Muscle of leg (tissue), 3 donors: ENCODE measurements at regions not wholly inside any gene's neighbourhood (a gene's known extent, or its start where the extent isn't known, plus 50 kb on each side); places are given as distances from the start of the nearest gene placed in this dataset.

Experiments
- DNase-seq: peaks from one replicate; pipeline ENCODE4 v3.0.0; 2013
- H3K27ac ChIP-seq: one replicate; pipeline ENCODE4 v1.5.1; 2013; ENCODE audit warnings: mild to moderate bottlenecking, low read length, control low read depth
- H3K27me3 ChIP-seq: one replicate; pipeline ENCODE4 v1.6.1; 2013; ENCODE audit warnings: low read length; ENCODE audit not compliant: control insufficient read depth, insufficient read depth
- H3K36me3 ChIP-seq: one replicate; pipeline ENCODE4 v1.6.1; 2013; ENCODE audit warnings: low read length; ENCODE audit not compliant: control insufficient read depth, insufficient read depth
- H3K4me1 ChIP-seq: one replicate; pipeline ENCODE4 v1.6.1; 2013; ENCODE audit warnings: low read length; ENCODE audit not compliant: control insufficient read depth, insufficient read depth
- H3K4me3 ChIP-seq: one replicate; pipeline ENCODE4 v1.5.1; 2013; ENCODE audit warnings: low read length, control low read depth
- H3K9me3 ChIP-seq: replicated peaks from 2 replicates; pipeline ENCODE4 v1.6.1; 2013; ENCODE audit warnings: low read depth, low read length; ENCODE audit not compliant: control insufficient read depth
- WGBS: methylation state at CpG from one replicate; pipeline ENCODE4 v1.1.5; 2013; ENCODE audit warnings: missing lambda C conversion rate; ENCODE audit not compliant: insufficient coverage; 5-methylcytosine and 5-hydroxymethylcytosine counted together

DNA sequence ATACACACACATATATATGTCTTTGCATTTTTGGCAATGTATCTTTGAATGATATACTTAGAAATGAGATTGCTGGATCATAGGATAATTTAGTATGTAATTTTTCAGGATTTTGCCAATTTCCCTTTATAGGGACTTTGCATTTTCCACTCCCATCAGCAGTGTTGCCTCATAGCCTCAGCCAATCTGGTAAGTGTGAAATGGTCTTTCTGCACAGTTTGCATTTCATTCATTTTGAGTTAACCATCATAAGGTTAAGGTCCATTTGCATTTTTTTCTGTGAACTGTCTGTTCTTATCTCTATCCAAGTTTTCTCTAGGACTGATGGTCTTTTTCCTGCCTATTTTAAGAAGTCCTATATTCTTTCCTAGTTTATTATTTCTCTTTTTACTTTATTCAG, 474.8 kb downstream of the ZNF674 start:
- no peak overlapping the region for H3K27ac ChIP-seq
- no peaks in the 10 kb centered on the region for H3K27me3 ChIP-seq
- H3K4me3 ChIP-seq = no peak overlapping the region
- peaks cover 3% of the 10 kb centered on the region for H3K9me3 ChIP-seq
- H3K36me3 ChIP-seq = no peaks in the 10 kb centered on the region
- DNase-seq = no peak
- H3K4me1 ChIP-seq = no peaks in the 10 kb centered on the region

DNA sequence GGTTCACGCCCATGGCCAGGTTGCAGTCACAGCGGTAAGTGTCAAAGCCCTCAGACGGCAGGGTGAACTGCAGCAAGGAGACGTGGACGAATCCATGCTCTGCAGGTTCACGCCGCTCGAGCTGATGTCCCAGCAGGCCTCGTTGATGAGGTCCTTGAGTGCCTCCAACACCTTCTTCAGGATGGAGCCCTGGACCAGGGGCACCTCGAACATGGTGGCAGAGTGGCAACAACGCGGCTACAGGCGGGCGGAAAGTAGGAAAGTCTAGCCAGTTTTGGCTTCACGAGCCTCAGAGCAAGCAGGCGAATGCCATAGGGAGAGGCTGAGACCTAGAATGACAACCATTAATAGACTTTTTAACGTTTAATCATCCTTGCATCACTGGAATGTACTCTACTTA, 485.9 kb downstream of the ZNF674 start:
- H3K9me3 ChIP-seq = no peaks in the 10 kb centered on the region
- no peaks in the 10 kb centered on the region for H3K36me3 ChIP-seq
- WGBS = 88% methylated on average over 14 of the region's 17 CpGs
- no peak overlapping the region for H3K4me3 ChIP-seq
- H3K27me3 ChIP-seq = peaks cover 2% of the 10 kb centered on the region
- no peak overlapping the region for H3K27ac ChIP-seq
- DNase-seq = no peak
- no peaks in the 10 kb centered on the region for H3K4me1 ChIP-seq

DNA sequence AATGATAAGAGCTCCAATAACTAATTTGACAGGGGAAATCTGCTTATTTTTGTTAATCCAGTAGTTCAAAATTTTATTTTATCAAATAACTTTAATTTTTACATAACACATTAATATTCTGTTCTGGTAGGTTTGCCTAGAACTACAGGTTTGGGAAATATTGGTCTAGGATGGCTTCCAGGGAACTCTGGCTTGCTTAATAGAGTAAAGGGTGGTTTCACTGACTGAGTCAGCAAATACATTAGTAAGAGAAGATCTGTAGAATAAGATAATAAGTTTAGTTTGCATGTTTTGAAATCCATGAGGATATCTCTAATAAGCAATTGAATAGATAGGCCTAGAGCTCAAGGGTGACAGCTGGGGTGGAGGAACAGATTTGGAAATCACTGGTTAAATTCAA, 500.7 kb downstream of the ZNF674 start:
- Histone ChIP-seq H3K27ac (no peak overlapping the region), H3K9me3 (peaks cover 2% of the 10 kb centered on the region), H3K4me3 (no peak overlapping the region), H3K27me3 (no peaks in the 10 kb centered on the region), H3K4me1 (no peaks in the 10 kb centered on the region), H3K36me3 (no peaks in the 10 kb centered on the region)
- DNase-seq = no peak

DNA sequence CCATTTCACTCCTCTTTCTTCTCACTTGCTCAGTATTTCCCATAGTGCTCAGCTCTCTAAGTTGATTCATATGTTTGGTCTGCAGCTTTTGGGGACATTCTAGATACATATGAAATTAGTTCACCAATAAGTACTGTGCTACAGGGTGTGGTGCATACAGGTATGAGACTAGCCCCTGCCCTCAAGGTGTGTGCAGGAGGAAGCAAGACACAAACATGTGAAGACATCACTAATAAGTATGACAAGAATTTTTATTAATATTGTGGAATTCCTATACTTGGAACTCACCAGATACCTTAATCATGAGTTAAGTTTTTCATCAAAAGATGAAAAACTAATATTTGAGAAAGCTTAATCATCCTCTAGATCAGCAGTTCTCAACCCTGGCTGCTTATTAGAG, 505.2 kb downstream of the ZNF674 start:
- no peak for DNase-seq
- H3K4me1 ChIP-seq = no peaks in the 10 kb centered on the region
- H3K27ac ChIP-seq = no peak overlapping the region
- peaks cover 2% of the 10 kb centered on the region for H3K9me3 ChIP-seq
- H3K36me3 ChIP-seq = no peaks in the 10 kb centered on the region
- no peaks in the 10 kb centered on the region for H3K27me3 ChIP-seq
- H3K4me3 ChIP-seq = no peak overlapping the region

DNA sequence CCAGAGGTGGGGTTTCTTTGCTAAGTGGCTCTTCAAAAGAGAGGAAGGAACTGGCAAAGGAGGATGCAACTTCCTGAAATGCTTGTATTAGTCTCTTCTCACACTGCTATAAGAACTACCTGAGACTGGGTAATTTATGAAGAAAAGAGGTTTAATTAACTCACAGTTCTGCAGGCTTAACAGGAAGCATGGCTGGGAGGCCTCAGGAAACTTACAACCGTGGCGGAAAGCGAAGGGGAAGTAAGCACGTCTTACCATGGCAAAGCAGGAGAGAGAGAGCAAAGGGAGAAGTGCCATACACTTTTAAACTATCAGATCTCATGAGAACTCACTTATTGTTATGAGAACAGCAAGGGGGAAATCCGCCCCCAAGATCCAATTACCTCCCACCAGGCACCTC, 505.7 kb downstream of the ZNF674 start:
- H3K9me3 ChIP-seq = peaks cover 2% of the 10 kb centered on the region
- no peak overlapping the region for H3K4me3 ChIP-seq
- no peaks in the 10 kb centered on the region for H3K27me3 ChIP-seq
- no peak for DNase-seq
- no peaks in the 10 kb centered on the region for H3K4me1 ChIP-seq
- no peaks in the 10 kb centered on the region for H3K36me3 ChIP-seq
- 20% methylated on average over 1 of the region's 5 CpGs for WGBS
- no peak overlapping the region for H3K27ac ChIP-seq

DNA sequence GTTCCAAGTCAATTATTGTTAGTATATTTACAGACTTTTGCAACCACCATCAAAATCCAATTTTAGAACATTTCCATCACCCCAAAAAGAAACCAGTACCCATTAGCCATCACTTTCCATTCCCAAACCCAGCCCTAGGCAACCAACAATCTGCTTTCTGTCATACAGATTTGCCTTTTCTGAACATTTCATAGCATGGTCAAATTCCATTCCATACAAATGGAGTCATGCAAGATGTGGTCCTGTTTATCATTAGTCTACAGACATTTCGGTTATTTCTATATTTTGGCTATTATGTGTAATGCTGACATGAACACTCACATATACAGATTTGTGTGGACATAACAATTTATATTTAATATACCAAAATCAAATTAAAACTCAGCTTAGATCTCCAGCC, 508.7 kb downstream of the ZNF674 start:
- H3K4me3 ChIP-seq = no peak overlapping the region
- no peak for DNase-seq
- no CpG with 5 or more reads among the region's 1 CpG for WGBS

DNA sequence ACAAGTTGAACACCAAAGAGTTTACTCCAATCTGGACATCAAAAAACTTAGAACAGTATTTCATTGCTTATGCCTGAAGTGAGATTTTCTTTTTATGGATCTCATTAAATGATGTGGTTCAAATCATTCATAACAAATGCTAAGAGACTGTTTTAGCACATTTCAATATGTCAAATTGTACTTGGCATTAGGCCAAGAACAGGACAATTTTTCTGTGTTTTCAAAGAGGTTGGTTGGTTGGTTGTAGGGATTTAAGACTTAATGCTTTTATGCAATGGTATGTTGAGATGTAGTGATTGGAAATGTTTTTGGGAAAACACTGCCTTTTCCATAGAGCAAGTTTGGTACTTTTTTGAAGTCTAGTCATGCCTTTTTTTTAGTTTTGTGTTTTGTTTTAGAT, 510.4 kb downstream of the ZNF674 start:
- Histone ChIP-seq H3K4me3 (no peak overlapping the region), H3K4me1 (no peaks in the 10 kb centered on the region), H3K27me3 (peaks cover 3% of the 10 kb centered on the region), H3K27ac (no peak overlapping the region), H3K9me3 (no peaks in the 10 kb centered on the region), H3K36me3 (no peaks in the 10 kb centered on the region)
- no peak for DNase-seq

More for the DNA sequence above, 508.7 kb downstream of the ZNF674 start:
- H3K9me3 ChIP-seq = peaks cover 2% of the 10 kb centered on the region
- H3K27me3 ChIP-seq = peaks cover 3% of the 10 kb centered on the region
- H3K4me1 ChIP-seq = no peaks in the 10 kb centered on the region
- no peaks in the 10 kb centered on the region for H3K36me3 ChIP-seq
- H3K27ac ChIP-seq = no peak overlapping the region

DNA sequence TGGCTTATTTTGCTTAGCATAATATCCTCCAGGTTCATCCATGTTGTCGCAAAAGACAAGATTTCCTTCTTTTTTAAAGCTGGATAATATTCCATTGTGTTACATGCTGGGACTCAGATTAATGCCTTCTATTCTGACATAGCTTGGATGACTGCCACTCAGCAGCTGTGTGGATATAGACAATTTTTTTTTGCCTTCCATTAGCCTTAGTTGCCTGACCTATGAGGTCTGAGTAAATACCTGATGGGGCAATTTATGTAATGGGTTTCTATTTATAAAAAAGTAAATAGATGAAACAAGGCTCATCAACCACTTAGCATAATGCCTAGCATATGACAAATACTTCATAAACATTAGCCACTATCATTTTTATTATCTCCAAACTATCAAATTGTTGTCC, 515.4 kb downstream of the ZNF674 start:
- no CpG with 5 or more reads among the region's 1 CpG for WGBS
- no peak overlapping the region for H3K4me3 ChIP-seq
- no peaks in the 10 kb centered on the region for H3K9me3 ChIP-seq
- H3K27ac ChIP-seq = no peak overlapping the region
- DNase-seq = no peak
- H3K27me3 ChIP-seq = peaks cover 3% of the 10 kb centered on the region
- H3K4me1 ChIP-seq = no peaks in the 10 kb centered on the region
- H3K36me3 ChIP-seq = no peaks in the 10 kb centered on the region

DNA sequence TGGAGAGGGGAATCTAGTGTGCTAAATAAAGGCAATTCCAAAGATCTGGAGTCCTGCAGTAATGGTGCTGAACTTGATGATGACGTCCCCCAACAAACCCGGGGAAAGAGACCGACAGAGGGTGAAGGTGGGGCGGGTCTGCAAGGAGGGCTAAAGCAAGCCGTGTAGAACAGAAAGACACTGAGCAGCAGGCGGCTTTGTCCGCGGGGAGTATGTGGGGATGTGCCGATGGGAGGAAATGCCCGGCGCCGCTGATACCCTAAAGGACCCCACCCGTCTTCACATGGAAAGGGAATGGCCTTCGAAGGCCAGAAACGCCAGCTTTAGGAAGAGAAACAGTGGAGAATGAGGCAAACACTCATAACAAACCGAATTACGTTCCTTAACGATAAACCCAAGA, 528.9 kb downstream of the ZNF674 start:
- H3K4me1 ChIP-seq = no peaks in the 10 kb centered on the region
- H3K27ac ChIP-seq = no peak overlapping the region
- no peak overlapping the region for H3K4me3 ChIP-seq
- H3K27me3 ChIP-seq = peaks cover 9% of the 10 kb centered on the region
- H3K9me3 ChIP-seq = no peaks in the 10 kb centered on the region
- 70% methylated on average over 14 of the region's 18 CpGs for WGBS
- no peak for DNase-seq
- H3K36me3 ChIP-seq = no peaks in the 10 kb centered on the region

DNA sequence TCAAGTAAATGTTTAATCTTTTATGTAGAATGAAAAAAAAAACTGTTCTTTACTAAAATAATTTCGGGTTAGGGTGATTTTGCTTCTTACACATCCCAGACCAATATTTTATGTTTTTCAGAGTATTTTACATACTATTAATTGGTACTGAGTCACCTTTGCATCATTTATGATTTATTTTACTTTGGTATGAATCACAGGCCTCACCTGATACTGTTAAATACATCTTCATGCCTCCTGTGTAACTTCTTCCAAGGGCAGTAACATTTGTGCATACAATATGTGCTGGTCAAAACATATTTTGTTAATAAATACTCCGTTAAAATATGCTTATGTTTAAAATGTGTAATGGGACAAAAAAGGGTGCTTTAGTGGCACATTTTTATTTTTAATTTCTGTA, 529.6 kb downstream of the ZNF674 start:
- Histone ChIP-seq H3K4me3 (no peak overlapping the region), H3K9me3 (no peaks in the 10 kb centered on the region), H3K36me3 (no peaks in the 10 kb centered on the region), H3K27me3 (peaks cover 9% of the 10 kb centered on the region), H3K27ac (no peak overlapping the region), H3K4me1 (no peaks in the 10 kb centered on the region)
- DNase-seq = no peak
- no CpG with 5 or more reads among the region's 2 CpGs for WGBS

DNA sequence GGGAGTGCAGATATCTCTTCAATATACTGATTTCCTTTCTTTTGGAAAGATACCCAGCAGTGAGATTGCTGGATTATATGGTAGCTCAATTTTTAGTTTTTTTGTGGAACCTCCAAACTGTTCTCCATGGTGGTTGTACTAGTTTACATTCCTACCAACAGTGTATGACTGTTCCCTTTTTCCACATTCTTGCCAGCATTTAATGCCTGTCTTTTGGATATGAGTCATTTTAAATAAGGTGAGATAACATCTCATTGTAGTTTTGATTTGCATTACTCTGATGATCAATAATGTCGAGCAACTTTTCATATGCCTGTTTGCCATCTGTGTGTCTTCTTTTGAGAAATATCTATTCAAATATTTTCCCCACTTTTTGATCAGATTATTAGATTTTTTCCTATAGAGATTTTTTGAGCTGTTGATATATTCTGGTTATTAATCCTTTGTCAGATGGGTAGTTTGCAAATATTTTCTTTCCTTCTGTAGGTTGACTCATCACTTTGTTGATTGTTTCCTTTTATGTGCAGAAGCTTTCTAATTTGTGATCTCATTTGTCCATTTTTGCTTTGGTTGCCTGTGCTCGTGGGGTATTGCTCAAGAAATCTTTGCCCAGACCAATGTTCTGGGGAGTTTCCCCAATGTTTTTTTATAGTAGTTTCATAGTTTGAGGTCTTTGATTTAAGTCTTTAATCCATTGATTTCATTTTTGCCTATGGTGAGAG, 552.7 kb downstream of the ZNF674 start:
- WGBS = no CpG with 5 or more reads among the region's 2 CpGs

More for the DNA sequence above, 552.7 kb downstream of the ZNF674 start:
- Histone ChIP-seq H3K4me3 (no peak overlapping the region), H3K27ac (no peak overlapping the region), H3K4me1 (no peaks in the 10 kb centered on the region), H3K36me3 (no peaks in the 10 kb centered on the region), H3K9me3 (no peaks in the 10 kb centered on the region), H3K27me3 (no peaks in the 10 kb centered on the region)
- no peak for DNase-seq
